T-helper 2 cell treated with Interferon-gamma antibody and Interleukin-4, amounts not matched to agents 5 μg/mL and 100 μg/mL, for 36 hours (primary cell): ENCODE measurements at regions not wholly inside any gene's neighbourhood (a gene's known extent, or its start where the extent isn't known, plus 50 kb on each side); places are given as distances from the start of the nearest gene placed in this dataset.

ENCODE experiments used
- DNase-seq: peaks from one replicate; pipeline ENCODE4 v3.0.0; 2021; ENCODE audit warnings: low spot score
- H3K27ac Mint-ChIP-seq: one replicate; pipeline ENCODE4 v1.8.0; 2021; ENCODE audit warnings: mild to moderate bottlenecking, mixed read lengths
- H3K27me3 Mint-ChIP-seq: one replicate; pipeline ENCODE4 v1.8.0; 2021; ENCODE audit warnings: low read depth, mixed read lengths
- H3K36me3 Mint-ChIP-seq: one replicate; pipeline ENCODE4 v1.8.0; 2021; ENCODE audit warnings: low read depth, mixed read lengths
- H3K4me1 Mint-ChIP-seq: one replicate; pipeline ENCODE4 v1.8.0; 2021; ENCODE audit warnings: low read depth, mixed read lengths
- H3K4me3 Mint-ChIP-seq: one replicate; pipeline ENCODE4 v1.8.0; 2022; ENCODE audit warnings: mild to moderate bottlenecking, moderate library complexity, mixed read lengths
- H3K9me3 Mint-ChIP-seq: one replicate; pipeline ENCODE4 v1.8.0; 2021; ENCODE audit warnings: mixed read lengths

GRCh38 chr10:71045204-71045809 lies 156.9 kb upstream of the PCBD1 start:
- H3K27me3 Mint-ChIP-seq = no peaks in the 10 kb centered on the region
- no peak for DNase-seq
- H3K4me1 Mint-ChIP-seq = no peaks in the 10 kb centered on the region
- no peaks in the 10 kb centered on the region for H3K9me3 Mint-ChIP-seq
- H3K4me3 Mint-ChIP-seq = no peak overlapping the region
- no peaks in the 10 kb centered on the region for H3K36me3 Mint-ChIP-seq
- no peak overlapping the region for H3K27ac Mint-ChIP-seq

- no peaks in the 10 kb centered on the region for H3K27me3 Mint-ChIP-seq
These were observed 157.6 kb upstream of the PCBD1 start for GRCh38 chr10:71045936-71046335.

GRCh38 chr10:71046747-71047146 lies 158.4 kb upstream of the PCBD1 start:
- Mint-ChIP-seq H3K4me3 (no peak overlapping the region), H3K27me3 (no peaks in the 10 kb centered on the region), H3K4me1 (no peaks in the 10 kb centered on the region), H3K27ac (no peak overlapping the region), H3K9me3 (no peaks in the 10 kb centered on the region), H3K36me3 (no peaks in the 10 kb centered on the region)
- DNase-seq = no peak

More at GRCh38 chr10:71045936-71046335, 157.6 kb upstream of the PCBD1 start:
- Mint-ChIP-seq H3K4me3 (no peak overlapping the region), H3K27ac (no peak overlapping the region), H3K4me1 (no peaks in the 10 kb centered on the region), H3K36me3 (no peaks in the 10 kb centered on the region), H3K9me3 (no peaks in the 10 kb centered on the region)
- no peak for DNase-seq

- DNase-seq = no peak
- no peak overlapping the region for H3K4me3 Mint-ChIP-seq
- no peak overlapping the region for H3K27ac Mint-ChIP-seq
- H3K36me3 Mint-ChIP-seq = no peaks in the 10 kb centered on the region
- no peaks in the 10 kb centered on the region for H3K27me3 Mint-ChIP-seq
- no peaks in the 10 kb centered on the region for H3K9me3 Mint-ChIP-seq
- H3K4me1 Mint-ChIP-seq = no peaks in the 10 kb centered on the region
These were observed 160.7 kb upstream of the PCBD1 start for GRCh38 chr10:71048971-71049615.

GRCh38 chr10:71049994-71050393 lies 161.6 kb upstream of the PCBD1 start:
- no peaks in the 10 kb centered on the region for H3K36me3 Mint-ChIP-seq
- no peak overlapping the region for H3K4me3 Mint-ChIP-seq
- H3K27me3 Mint-ChIP-seq = no peaks in the 10 kb centered on the region
- H3K4me1 Mint-ChIP-seq = no peaks in the 10 kb centered on the region
- H3K9me3 Mint-ChIP-seq = no peaks in the 10 kb centered on the region
- no peak overlapping the region for H3K27ac Mint-ChIP-seq
- DNase-seq = no peak

- no peaks in the 10 kb centered on the region for H3K9me3 Mint-ChIP-seq
- H3K4me1 Mint-ChIP-seq = no peaks in the 10 kb centered on the region
- H3K27me3 Mint-ChIP-seq = no peaks in the 10 kb centered on the region
- no peak overlapping the region for H3K4me3 Mint-ChIP-seq
- H3K36me3 Mint-ChIP-seq = no peaks in the 10 kb centered on the region
- H3K27ac Mint-ChIP-seq = no peak overlapping the region
- no peak for DNase-seq
These were observed 160.2 kb upstream of the UNC5B start for GRCh38 chr10:71052076-71052660.

GRCh38 chr10:71052708-71053107 lies 159.7 kb upstream of the UNC5B start:
- Mint-ChIP-seq H3K4me1 (no peaks in the 10 kb centered on the region), H3K4me3 (no peak overlapping the region), H3K36me3 (no peaks in the 10 kb centered on the region), H3K27me3 (no peaks in the 10 kb centered on the region), H3K9me3 (no peaks in the 10 kb centered on the region), H3K27ac (no peak overlapping the region)
- no peak for DNase-seq

GRCh38 chr10:71053169-71053895 lies 159.0 kb upstream of the UNC5B start:
- Mint-ChIP-seq H3K4me3 (no peak overlapping the region), H3K4me1 (no peaks in the 10 kb centered on the region), H3K9me3 (no peaks in the 10 kb centered on the region), H3K27ac (no peak overlapping the region), H3K27me3 (peaks cover 2% of the 10 kb centered on the region), H3K36me3 (no peaks in the 10 kb centered on the region)
- DNase-seq = no peak

GRCh38 chr10:71058308-71058707 lies 154.1 kb upstream of the UNC5B start:
- no peaks in the 10 kb centered on the region for H3K4me1 Mint-ChIP-seq
- no peaks in the 10 kb centered on the region for H3K9me3 Mint-ChIP-seq
- no peak for DNase-seq
- H3K27me3 Mint-ChIP-seq = peaks cover 2% of the 10 kb centered on the region
- H3K4me3 Mint-ChIP-seq = no peak overlapping the region
- no peaks in the 10 kb centered on the region for H3K36me3 Mint-ChIP-seq
- H3K27ac Mint-ChIP-seq = no peak overlapping the region

- H3K27me3 Mint-ChIP-seq = peaks cover 2% of the 10 kb centered on the region
- no peaks in the 10 kb centered on the region for H3K4me1 Mint-ChIP-seq
- H3K4me3 Mint-ChIP-seq = no peak overlapping the region
- H3K36me3 Mint-ChIP-seq = no peaks in the 10 kb centered on the region
- DNase-seq = no peak
- no peak overlapping the region for H3K27ac Mint-ChIP-seq
- H3K9me3 Mint-ChIP-seq = no peaks in the 10 kb centered on the region
These were observed 153.1 kb upstream of the UNC5B start for GRCh38 chr10:71059054-71059818.

- no peaks in the 10 kb centered on the region for H3K36me3 Mint-ChIP-seq
These were observed 152.4 kb upstream of the UNC5B start for GRCh38 chr10:71059943-71060342.

GRCh38 chr10:71060476-71061426 lies 151.6 kb upstream of the UNC5B start:
- H3K27ac Mint-ChIP-seq = no peak overlapping the region
- H3K4me1 Mint-ChIP-seq = no peaks in the 10 kb centered on the region
- no peak for DNase-seq
- no peaks in the 10 kb centered on the region for H3K9me3 Mint-ChIP-seq
- H3K4me3 Mint-ChIP-seq = no peak overlapping the region
- H3K27me3 Mint-ChIP-seq = peaks cover 2% of the 10 kb centered on the region
- H3K36me3 Mint-ChIP-seq = no peaks in the 10 kb centered on the region

More at GRCh38 chr10:71059943-71060342, 152.4 kb upstream of the UNC5B start:
- DNase-seq = no peak
- H3K27me3 Mint-ChIP-seq = peaks cover 2% of the 10 kb centered on the region
- H3K4me1 Mint-ChIP-seq = no peaks in the 10 kb centered on the region
- no peak overlapping the region for H3K4me3 Mint-ChIP-seq
- no peak overlapping the region for H3K27ac Mint-ChIP-seq
- H3K9me3 Mint-ChIP-seq = no peaks in the 10 kb centered on the region

- Mint-ChIP-seq H3K4me3 (no peak overlapping the region), H3K36me3 (no peaks in the 10 kb centered on the region), H3K9me3 (no peaks in the 10 kb centered on the region), H3K4me1 (no peaks in the 10 kb centered on the region), H3K27me3 (peaks cover 2% of the 10 kb centered on the region), H3K27ac (no peak overlapping the region)
- no peak for DNase-seq
These were observed 150.9 kb upstream of the UNC5B start for GRCh38 chr10:71061472-71061871.
